B cell (primary cell): ENCODE measurements at regions not wholly inside any gene's neighbourhood (a gene's known extent, or its start where the extent isn't known, plus 50 kb on each side); places are given as distances from the start of the nearest gene placed in this dataset.

Source experiments
- CTCF ChIP-seq: fragments of 200-600 bp; IDR thresholded peaks from one replicate; pipeline ENCODE4 v1.8.0; 2022; ENCODE audit warnings: antibody characterized with exemption, mild to moderate bottlenecking
- EZH2 ChIP-seq: IDR thresholded peaks from 2 replicates; pipeline ENCODE4 v1.6.1; 2012; ENCODE audit warnings: borderline replicate concordance, low read depth, mild to moderate bottlenecking, moderate library complexity, low read length; ENCODE audit not compliant: insufficient read depth, poor library complexity, severe bottlenecking

- TF ChIP-seq EZH2 (no peak), CTCF (no peak)
These were observed 119.5 kb upstream of the MDFIC2 start for GRCh38 chr3:70431911-70432310.
